Right hindlimb (tissue), 1 donor: ENCODE measurements at regions not wholly inside any gene's neighbourhood (a gene's known extent, or its start where the extent isn't known, plus 50 kb on each side); places are given as distances from the start of the nearest gene placed in this dataset.
"Not testable (repeated sequence)": the region's sequence is repeated elsewhere in the genome, so short reads cannot be mapped to it uniquely, and the experiment has no call there.

Source experiments
- DNase-seq: peaks from one replicate; pipeline ENCODE4 v3.0.0-alpha.2; 2018

DNA sequence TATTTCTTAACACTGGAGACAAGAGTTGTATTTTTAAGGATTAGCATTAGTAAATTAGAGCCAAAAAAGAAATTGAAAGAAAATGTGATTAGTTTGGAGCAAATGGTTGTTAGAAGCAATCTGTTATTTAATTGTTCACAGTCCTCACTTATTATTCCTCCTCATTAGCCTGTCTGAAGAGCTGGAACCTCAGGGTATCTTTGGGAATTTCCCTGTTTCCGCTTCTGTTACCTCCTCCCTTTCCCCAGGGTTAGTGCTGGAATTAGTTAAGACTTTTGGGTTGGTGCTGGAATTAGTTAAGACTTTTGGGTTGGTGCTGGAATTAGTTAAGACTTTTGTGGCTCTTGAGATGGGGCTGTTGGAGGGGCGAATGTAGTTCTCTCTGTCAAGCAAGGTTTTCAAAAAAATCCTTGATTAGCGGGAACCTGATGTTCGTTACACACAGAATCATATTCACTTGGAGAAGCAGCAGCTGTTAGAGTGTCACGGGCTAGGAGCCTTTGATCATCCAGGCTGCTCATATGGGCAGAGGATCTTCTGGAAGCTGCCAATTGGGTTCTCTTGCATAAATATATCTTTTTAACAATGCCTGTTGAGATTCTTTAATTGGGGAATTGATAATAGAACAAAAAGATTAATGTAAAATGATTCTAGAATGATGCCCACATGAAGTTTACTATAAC is 251.0 kb upstream of the NPSR1 start:
- DNase-seq = no peak

GRCh38 chr7:34407586-34407985 is 250.4 kb upstream of the NPSR1 start:
- no peak for DNase-seq

GRCh38 chr7:34417781-34418180 is 240.2 kb upstream of the NPSR1 start:
- no peak for DNase-seq

DNA sequence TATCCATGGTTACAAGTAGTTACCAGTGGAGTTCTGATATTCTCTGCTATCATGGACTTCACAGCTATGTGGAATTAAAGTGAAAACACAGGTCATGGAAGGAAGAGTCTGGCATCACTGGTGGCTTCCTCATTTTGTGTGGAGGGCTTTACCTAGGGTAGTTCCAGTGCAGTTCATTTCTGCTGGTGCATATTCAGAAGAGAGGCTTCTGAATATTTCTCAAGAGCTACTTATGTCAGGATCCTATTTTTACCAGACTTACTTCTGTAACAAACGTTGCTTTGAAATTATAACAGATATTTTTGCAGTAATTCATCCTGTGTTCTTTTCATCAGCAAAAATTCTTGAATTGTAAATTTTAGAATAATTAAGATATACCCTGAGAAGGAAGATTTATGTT is 236.5 kb upstream of the NPSR1 start:
- DNase-seq = no peak

GRCh38 chr7:34425194-34425593 is 232.8 kb upstream of the NPSR1 start:
- DNase-seq = no peak

GRCh38 chr7:34425631-34426384 is 232.2 kb upstream of the NPSR1 start:
- DNase-seq = no peak

DNA sequence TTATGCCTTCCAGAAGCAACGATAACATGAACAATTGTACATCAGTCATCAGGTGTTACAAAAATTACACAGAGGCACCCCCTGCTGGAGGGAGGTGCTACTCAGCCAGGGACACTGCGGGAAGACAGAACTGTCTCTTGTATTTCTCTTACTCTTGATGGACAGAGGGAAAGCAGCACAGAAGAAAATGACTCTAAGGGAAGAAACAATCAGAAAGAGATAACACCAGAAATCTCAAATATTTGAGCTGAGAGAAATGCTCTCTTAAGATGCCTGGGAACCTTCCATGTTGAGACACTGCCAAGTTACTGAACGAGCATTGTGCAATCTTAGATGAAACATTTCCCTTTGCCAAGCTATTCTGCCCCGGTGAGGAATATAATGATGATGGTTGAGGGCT is 227.6 kb upstream of the NPSR1 start:
- no peak for DNase-seq

DNA sequence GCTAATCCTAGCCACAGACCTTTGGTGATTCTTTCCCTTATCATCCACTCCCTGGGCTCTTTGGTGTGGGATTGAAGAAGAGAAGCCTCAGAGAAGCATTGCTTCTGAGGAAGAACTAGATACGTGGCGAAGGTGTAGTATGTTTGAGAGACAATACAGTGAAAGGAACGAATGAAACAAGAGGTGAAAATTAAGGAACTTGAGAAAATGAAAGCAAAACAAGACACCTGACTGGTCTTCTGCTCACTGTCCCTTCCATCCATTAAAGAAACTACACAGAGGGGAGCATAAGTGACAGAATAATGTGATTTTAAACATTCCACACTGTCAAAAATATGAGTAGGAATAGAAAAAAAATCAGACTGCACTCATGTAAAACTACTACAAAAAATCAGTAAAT is 219.6 kb upstream of the NPSR1 start:
- DNase-seq = no peak

GRCh38 chr7:34445653-34446052 is 212.4 kb upstream of the NPSR1 start:
- DNase-seq = no peak

- DNase-seq = not testable (repeated sequence)
Measured at GRCh38 chr7:34448531-34448930, 209.5 kb upstream of the NPSR1 start.

- no peak for DNase-seq
Measured at GRCh38 chr7:34449765-34450164, 208.3 kb upstream of the NPSR1 start.

DNA sequence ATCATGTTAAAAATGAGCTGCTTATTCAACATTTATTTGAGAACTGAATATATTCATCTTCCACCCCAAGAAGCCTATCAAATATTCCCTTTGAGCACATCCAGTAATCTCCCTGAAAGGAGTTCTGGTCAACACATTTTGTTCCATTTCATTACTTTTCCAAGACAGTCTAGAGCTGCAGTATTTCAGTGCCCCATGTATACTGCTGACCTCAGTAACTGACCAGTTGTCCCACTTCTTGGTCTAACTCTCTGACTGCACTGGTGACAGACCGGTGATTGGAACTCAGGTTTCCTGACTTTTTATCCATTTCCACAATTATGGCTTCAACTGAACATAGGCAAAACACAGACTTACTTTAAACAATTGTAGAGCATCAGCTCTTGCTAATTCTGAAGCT is 206.8 kb upstream of the NPSR1 start:
- DNase-seq = no peak

DNA sequence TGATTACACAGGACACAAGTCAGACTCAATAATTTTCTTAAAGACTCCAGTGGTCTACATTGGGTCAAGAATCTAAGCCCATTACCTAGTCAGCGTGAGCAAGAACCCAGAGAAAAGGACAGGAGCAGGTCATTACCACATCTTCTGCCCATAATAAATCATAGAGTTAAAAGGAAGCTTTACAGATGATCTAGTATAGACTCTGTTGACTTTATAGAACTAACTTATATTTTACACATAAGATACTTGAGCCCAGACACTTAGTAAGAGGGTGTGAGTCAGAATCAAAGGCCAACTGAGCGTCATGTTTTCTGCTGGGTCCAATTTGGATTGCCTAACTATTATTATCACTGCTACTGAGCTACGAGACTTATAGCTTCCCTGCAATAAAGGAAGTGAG is 206.1 kb upstream of the NPSR1 start:
- no peak for DNase-seq

DNA sequence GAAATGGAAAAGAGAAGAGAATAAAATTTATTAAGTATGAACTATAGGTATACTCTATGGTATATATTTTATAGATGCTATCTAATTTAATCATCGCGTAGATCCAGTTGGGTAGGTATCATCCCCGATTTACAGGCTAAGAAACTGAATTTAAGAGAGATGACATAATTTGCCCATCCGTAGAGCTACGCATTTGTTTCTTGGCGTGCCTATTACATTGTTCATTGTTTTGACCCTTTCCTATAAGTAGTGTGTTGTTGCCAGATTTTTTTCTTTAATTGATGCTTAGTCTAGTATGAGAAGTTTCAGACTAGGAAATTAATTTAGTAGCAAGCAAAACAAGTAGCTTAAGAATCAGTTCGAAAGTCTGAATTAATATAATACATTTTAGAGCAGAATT is 205.7 kb upstream of the NPSR1 start:
- DNase-seq = no peak

GRCh38 chr7:34453150-34453549 is 204.9 kb upstream of the NPSR1 start:
- DNase-seq = no peak

- DNase-seq = no peak
Measured at GRCh38 chr7:34454381-34454780, 203.6 kb upstream of the NPSR1 start.

GRCh38 chr7:34457329-34457728 is 200.7 kb upstream of the NPSR1 start:
- no peak for DNase-seq

DNA sequence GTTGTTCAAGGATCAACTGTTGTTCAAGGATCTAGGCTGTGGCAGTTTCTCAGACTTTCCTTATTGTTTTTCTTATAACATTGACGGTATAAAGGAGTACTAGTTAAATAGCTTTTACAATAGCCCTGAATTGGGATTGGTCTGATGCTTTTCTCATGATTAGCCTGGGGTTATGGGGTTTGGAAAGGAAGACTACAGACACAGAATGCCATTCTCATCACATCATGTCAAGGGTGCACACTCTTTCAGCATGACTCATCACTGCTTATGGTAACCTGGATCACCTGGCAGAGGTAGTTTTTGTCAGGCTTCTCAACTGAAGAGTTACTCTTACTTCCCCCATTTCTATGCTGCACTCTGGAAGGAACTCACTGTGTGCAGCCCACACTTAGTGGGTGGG is 194.2 kb upstream of the NPSR1 start:
- no peak for DNase-seq

GRCh38 chr7:34471844-34472243 is 186.2 kb upstream of the NPSR1 start:
- DNase-seq = no peak

GRCh38 chr7:34486371-34486770 is 171.6 kb upstream of the NPSR1 start:
- DNase-seq = no peak

GRCh38 chr7:34487391-34488115 is 170.5 kb upstream of the NPSR1 start:
- DNase-seq = no peak

GRCh38 chr7:34488766-34489165 is 169.3 kb upstream of the NPSR1 start:
- no peak for DNase-seq

DNA sequence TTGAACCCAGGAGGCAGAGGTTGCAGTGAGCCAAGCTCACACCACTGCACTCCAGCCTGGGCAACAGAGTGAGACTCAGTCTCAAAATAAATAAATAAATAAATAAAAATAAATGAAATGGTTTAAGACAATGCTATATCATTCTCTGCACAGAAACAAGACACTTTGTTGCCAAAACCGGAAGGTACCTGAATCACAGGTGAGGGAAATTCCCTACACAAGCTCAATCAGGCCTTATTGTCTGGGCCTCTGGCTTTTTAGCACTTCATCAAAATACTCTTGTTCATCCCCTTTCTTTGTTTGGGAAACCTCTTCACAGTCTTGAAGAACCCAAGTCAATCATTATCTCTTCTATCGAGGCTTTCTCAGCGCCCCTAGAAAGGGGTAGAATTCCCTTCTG is 166.1 kb upstream of the NPSR1 start:
- no peak for DNase-seq

GRCh38 chr7:34493752-34494151 is 164.3 kb upstream of the NPSR1 start:
- no peak for DNase-seq
